ENCODE measurements at regions not wholly inside any gene's neighbourhood (a gene's known extent, or its start where the extent isn't known, plus 50 kb on each side); places are given as distances from the start of the nearest gene placed in this dataset.
"Not testable (repeated sequence)": the region's sequence is repeated elsewhere in the genome, so short reads cannot be mapped to it uniquely, and the experiment has no call there.

DNA sequence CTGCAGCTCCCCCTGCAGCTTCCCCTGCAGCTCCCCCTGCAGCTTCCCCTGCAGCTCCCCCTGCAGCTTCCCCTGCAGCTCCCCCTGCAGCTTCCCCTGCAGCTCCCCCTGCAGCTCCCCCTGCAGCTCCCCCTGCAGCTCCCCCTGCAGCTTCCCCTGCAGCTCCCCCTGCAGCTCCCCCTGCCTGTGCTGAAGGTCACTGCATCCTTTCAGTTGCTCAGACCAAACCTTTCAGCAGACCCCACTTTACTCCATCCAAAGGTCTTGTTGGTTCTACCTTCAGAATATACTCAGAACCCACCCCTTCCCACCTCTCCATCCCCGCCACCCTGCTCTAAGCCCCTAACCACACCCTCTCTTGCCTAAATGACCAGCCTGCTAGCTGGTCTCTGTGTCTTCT is 120.0 kb downstream of the TEX29 start:
- H3K36me3 ChIP-seq (ENCODE audit: insufficient read depth, low read length); BruUV-seq (replicated peaks); H3K9me3 ChIP-seq (ENCODE audit: low read length); H3K4me3 ChIP-seq (ENCODE audit: low read depth, low read length, poor library complexity, severe bottlenecking); intact Hi-C loops (cut with micrococcal nuclease; ENCODE audit: unreplicated experiment); CTCF ChIA-PET (ENCODE audit: unreplicated experiment); H3K9me2 ChIP-seq (ENCODE audit: insufficient read depth, low read length); H3K79me2 ChIP-seq (ENCODE audit: insufficient read depth, low read depth, low read length); H3K27ac ChIP-seq (ENCODE audit: low read depth, low read length, poor library complexity, severe bottlenecking); H3K4me2 ChIP-seq (ENCODE audit: low read length); H2AFZ ChIP-seq (ENCODE audit: low read length); H3K4me1 ChIP-seq (ENCODE audit: insufficient read depth, low read length, poor library complexity, severe bottlenecking); H4K20me1 ChIP-seq (ENCODE audit: insufficient read depth, low read length); POLR2A ChIA-PET: not testable (repeated sequence)
- DNase-seq (ENCODE audit: low spot score) = peak; percentile 2
- TF ChIP-seq, protein P1, sequence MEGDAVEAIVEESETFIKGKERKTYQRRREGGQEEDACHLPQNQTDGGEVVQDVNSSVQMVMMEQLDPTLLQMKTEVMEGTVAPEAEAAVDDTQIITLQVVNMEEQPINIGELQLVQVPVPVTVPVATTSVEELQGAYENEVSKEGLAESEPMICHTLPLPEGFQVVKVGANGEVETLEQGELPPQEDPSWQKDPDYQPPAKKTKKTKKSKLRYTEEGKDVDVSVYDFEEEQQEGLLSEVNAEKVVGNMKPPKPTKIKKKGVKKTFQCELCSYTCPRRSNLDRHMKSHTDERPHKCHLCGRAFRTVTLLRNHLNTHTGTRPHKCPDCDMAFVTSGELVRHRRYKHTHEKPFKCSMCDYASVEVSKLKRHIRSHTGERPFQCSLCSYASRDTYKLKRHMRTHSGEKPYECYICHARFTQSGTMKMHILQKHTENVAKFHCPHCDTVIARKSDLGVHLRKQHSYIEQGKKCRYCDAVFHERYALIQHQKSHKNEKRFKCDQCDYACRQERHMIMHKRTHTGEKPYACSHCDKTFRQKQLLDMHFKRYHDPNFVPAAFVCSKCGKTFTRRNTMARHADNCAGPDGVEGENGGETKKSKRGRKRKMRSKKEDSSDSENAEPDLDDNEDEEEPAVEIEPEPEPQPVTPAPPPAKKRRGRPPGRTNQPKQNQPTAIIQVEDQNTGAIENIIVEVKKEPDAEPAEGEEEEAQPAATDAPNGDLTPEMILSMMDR (conservative IDR thresholded peaks at IDR 0.05; ENCODE audit: low read length) = peak; percentile 29; the same call in 1 of the 2 replicates

DNA sequence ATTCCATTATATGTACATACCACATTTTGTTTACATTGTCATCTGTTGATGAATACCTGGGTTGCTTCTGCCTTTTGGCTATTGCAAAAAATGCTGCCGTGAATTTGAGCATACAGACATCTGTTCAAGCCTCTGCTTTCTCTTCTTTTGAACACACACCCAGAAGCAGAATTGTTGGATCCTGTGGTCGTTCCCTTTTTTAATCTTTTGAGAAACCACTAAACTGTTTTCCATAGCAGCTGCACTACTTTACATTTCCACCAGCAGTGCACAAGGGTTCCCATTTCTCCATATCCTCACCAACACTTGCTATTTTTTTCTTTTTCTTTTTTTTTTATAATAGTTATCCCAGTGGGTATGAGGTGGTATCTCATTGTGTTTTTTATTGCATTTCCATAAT is 123.5 kb downstream of the TEX29 start:
- no peaks in the 10 kb centered on the region for H3K79me2 ChIP-seq (ENCODE audit: insufficient read depth, low read depth, low read length)
- H3K4me1 ChIP-seq (ENCODE audit: insufficient read depth, low read length, poor library complexity, severe bottlenecking) = no peaks in the 10 kb centered on the region
- H3K36me3 ChIP-seq (ENCODE audit: insufficient read depth, low read length) = no peaks in the 10 kb centered on the region
- no peaks in the 10 kb centered on the region for H3K9me2 ChIP-seq (ENCODE audit: insufficient read depth, low read length)
- no peak overlapping the region for H3K27ac ChIP-seq (ENCODE audit: low read depth, low read length, poor library complexity, severe bottlenecking)
- TF ChIP-seq, protein P1 (conservative IDR thresholded peaks at IDR 0.05; ENCODE audit: low read length) = no peak
- TF ChIP-seq EZH2phosphoT487 (IDR thresholded peaks at IDR 0.05; ENCODE audit: borderline replicate concordance, low read depth, low read length) = no peak
- POLR2A ChIA-PET = interaction anchor here (0.6 kb wide), 1 partner anchor 1048 kb away, joined by 4 read pairs; no protein-coding TSS in a partner anchor
- CTCF ChIA-PET (ENCODE audit: unreplicated experiment) = no interaction called here
- BruUV-seq (replicated peaks) = no TSS peak
- H3K9me3 ChIP-seq (ENCODE audit: low read length) = no peaks in the 10 kb centered on the region
- DNase-seq (ENCODE audit: low spot score) = no peak
- H3K4me3 ChIP-seq (ENCODE audit: low read depth, low read length, poor library complexity, severe bottlenecking) = no peak overlapping the region
- H4K20me1 ChIP-seq (ENCODE audit: insufficient read depth, low read length) = no peaks in the 10 kb centered on the region
- no peak overlapping the region for H3K4me2 ChIP-seq (ENCODE audit: low read length)
- intact Hi-C loops (cut with micrococcal nuclease; ENCODE audit: unreplicated experiment) = no loop called here
- no peak overlapping the region for H2AFZ ChIP-seq (ENCODE audit: low read length)

DNA sequence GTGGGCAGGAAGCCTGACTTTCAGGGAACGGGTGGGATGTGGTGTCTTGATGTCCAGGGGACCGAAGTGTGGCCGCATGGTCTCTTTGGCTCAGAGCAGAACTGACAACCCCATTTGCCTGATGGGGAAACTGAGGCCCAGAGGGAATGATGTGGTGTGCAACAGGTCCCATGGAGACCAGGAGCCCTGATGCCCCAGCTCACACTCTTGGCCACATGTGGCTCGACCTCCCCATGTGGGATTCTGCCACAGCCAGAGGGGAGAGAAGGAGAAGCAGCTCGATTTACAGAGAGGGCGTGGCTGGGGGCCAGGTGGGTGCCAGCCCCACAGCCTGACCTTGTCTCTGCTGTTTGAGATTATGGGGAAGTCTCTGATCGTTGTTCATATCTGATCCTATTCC is 128.1 kb downstream of the TEX29 start:
- H3K4me2 ChIP-seq (ENCODE audit: low read length) = no peak overlapping the region
- no peaks in the 10 kb centered on the region for H4K20me1 ChIP-seq (ENCODE audit: insufficient read depth, low read length)
- no peak overlapping the region for H2AFZ ChIP-seq (ENCODE audit: low read length)
- no peak overlapping the region for H3K4me3 ChIP-seq (ENCODE audit: low read depth, low read length, poor library complexity, severe bottlenecking)
- H3K9me3 ChIP-seq (ENCODE audit: low read length) = no peaks in the 10 kb centered on the region
- TF ChIP-seq, protein P1 (conservative IDR thresholded peaks at IDR 0.05; ENCODE audit: low read length) = no peak
- TF ChIP-seq EZH2phosphoT487 (IDR thresholded peaks at IDR 0.05; ENCODE audit: borderline replicate concordance, low read depth, low read length) = no peak
- H3K4me1 ChIP-seq (ENCODE audit: insufficient read depth, low read length, poor library complexity, severe bottlenecking) = no peaks in the 10 kb centered on the region
- H3K79me2 ChIP-seq (ENCODE audit: insufficient read depth, low read depth, low read length) = no peaks in the 10 kb centered on the region
- no TSS peak for BruUV-seq (replicated peaks)
- intact Hi-C loops (cut with micrococcal nuclease; ENCODE audit: unreplicated experiment) = no loop called here
- no peaks in the 10 kb centered on the region for H3K9me2 ChIP-seq (ENCODE audit: insufficient read depth, low read length)
- no peak for DNase-seq (ENCODE audit: low spot score)
- ChIA-PET CTCF (ENCODE audit: unreplicated experiment) (no interaction called here), POLR2A (no interaction called here)
- no peaks in the 10 kb centered on the region for H3K36me3 ChIP-seq (ENCODE audit: insufficient read depth, low read length)
- H3K27ac ChIP-seq (ENCODE audit: low read depth, low read length, poor library complexity, severe bottlenecking) = no peak overlapping the region
